HG03354 (cell line): ENCODE measurements at regions not wholly inside any gene's neighbourhood (a gene's known extent, or its start where the extent isn't known, plus 50 kb on each side); places are given as distances from the start of the nearest gene placed in this dataset.
"Not testable (repeated sequence)": the region's sequence is repeated elsewhere in the genome, so short reads cannot be mapped to it uniquely, and the experiment has no call there.

ENCODE experiments used
- ATAC-seq: cut with Tn5 transposase; IDR thresholded peaks from one replicate; pipeline ENCODE4 v1.9.1; 2021; ENCODE audit warnings: mild to moderate bottlenecking; ENCODE audit not compliant: unreplicated experiment, poor library complexity, severe bottlenecking

DNA sequence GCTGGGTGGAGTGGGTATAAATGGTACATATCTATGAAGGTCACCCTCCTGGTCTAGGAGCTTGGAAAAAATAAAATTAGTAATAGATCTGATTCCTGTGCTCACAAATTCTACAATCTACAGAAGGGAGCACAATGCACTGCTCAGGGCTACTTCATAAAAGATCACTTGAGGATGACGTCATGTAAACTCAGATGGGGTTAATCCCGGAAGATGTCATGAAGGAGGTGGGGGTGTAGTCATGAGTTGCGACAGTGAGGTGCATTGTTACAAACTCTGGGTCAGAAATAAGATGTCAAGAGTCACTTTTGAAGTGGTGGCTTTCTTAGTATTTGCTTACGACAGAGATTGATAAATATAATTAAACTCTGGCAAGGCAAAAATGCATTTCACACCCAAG lies 68.2 kb downstream of the LHX9 start:
- no peak for ATAC-seq

DNA sequence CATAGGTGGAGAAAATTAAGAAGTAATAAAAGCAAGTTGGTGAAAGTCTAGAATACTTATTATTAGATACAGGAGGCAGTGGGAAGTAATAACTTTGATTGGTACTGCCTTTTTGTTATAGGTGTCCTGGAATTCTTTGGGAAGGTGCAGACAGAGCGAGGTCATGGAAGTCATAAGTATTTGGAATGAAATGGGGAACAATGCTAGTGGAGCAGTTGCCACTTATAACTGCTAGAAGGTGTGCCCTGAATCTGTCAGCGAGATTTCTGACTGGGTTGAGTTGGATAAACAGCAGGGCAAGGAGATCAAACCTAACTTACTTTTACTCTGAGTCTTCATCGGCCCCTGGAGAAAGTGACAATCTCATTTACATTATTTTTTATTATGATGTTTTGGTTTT lies 69.6 kb downstream of the LHX9 start:
- no peak for ATAC-seq

DNA sequence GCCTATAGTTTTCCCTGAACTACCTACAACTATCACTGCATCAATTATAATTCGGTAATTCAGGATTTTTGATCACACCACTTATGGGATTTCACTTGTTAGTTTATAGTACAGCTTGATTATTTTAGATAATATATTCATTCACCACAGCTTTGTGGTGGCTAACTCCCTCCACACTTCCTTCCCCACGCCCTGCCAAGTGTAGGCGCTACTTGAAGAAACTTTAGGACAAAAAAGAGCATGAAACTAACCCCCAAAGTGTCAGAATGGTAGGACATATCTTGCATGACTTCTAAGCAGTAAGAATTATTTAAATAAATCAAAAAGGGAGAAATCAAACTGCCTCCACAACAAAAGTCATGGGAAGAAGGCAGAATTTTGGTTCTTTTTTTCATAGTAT lies 70.1 kb downstream of the LHX9 start:
- ATAC-seq = no peak

DNA sequence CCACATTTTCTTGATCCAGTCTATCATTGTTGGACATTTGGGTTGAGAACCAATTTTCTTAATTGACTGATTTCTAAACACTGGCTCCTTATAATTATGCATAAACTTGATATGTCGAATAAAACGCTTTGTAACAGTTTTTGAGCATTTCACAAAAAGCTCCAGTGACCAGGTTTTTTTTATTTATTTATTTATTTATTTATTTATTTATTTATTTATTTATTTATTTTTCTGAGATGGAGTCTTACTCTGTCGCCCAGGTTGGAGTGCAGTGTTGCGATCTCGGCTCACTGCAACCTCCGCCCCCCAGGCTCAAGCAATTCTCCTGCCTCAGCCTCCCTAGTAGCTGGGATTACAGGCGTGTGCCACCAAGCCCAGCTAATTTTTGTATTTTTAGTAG lies 71.4 kb downstream of the LHX9 start:
- ATAC-seq = not testable (repeated sequence)

DNA sequence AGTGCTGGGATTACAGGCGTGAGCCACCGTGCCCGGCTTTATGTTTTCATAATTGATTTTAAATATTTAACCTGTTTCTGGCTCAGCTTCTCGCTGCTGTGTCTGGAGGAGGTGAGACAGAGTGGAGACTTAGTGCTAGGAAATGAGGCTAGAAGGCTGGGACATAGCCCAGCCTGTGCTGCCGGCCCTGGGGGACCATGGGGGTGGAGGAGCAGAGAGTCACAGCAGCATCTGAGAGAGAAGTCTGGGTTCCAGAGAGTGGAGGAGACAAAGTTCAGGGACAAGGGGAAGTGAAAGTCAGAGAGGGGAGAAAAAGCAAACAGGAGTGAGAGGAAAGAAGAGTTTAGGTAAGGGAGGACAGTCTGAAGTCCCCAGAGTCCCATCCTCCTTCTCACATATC lies 71.9 kb downstream of the LHX9 start:
- no peak for ATAC-seq

DNA sequence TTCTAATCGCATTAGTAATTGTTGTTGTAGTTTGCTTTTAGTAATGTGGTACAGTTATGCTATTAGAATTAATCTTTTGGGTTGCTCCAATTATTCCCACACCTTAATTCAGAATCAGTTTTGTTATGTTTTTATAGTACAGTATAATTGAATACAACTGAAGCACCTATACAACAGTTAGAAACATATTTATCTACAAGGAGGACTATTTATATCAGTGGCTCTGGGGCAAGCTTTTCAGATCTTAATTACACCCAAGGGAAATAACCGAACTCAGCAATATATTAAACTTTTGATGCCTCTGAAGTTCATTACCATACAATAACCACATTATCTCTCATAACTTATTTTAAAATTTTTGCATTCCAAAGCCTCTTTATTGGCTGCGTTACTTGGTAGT lies 74.4 kb downstream of the LHX9 start:
- no peak for ATAC-seq

DNA sequence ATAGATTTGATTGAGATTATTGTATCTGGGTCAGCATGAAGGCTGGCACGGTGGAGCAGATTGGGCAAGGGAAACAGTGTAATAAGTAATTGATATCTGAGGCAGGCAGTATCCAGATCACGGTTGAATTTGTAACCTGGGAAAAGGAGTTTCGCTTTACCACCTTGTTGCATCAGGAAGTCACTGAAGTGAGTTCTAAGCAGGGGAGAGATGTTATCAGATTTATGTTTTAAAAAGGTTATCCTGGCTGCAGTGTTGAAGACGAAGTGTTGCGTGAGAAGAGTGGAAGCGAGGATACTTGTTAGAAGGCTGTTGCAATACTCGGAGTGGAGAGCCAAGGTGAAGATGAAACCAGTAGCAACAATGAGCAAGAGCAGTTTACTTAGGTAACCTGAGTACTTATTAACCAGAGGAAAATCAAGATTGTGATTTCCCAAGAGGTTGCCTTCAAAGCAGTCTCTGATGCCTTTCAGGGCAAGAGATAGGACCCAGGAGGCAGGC lies 77.8 kb downstream of the LHX9 start:
- no peak for ATAC-seq

DNA sequence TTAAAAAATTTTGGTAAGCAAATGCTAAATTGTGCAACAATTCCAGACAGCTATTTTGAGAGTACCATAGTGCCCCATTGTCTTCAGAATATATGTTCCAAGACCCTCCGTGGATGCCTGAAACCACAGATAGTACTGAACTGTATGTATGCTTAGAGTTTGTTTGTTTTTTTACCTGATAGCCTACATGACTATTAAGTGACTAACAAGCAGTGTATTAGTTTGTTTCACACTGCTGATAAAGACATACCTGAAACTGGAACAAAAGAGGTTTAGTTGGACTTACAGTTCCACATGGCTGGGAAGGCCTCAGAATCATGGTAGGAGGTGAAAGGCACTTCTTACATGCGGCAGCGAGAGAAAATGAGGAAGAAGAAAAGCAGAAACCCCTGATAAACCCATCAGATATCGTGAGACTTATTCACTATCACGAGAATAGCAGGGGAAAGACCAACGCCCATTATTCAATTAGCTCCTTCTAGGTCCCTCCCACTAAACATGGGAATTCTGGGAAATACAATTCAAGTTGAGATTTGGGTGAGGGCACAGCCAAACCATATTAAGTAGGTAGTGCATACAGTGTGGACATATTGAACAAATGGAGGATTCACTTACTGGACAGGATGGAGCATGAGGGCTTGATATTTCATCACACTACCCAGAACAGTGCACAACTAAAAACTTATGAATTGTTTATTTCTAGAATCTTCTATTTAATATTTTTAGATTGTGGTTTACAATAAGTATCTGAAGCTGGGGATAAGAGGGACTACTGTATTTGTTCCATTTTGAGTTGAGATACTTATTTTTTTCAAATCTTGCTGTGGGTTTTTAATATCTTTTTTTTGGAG lies 78.5 kb downstream of the LHX9 start:
- ATAC-seq = no peak

DNA sequence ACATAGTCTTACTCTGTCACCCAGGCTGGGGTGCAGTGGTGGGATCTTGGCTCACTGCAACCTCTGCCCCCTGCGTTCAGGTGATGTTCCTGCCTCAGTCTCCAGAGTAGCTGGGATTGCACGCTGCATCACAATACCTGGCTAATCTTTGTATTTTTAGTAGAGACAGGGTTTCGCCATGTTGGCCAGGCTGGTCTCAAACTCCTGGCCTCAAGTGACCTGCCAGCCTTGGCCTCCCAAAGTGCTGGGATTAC lies 79.0 kb downstream of the LHX9 start:
- ATAC-seq = not testable (repeated sequence)

DNA sequence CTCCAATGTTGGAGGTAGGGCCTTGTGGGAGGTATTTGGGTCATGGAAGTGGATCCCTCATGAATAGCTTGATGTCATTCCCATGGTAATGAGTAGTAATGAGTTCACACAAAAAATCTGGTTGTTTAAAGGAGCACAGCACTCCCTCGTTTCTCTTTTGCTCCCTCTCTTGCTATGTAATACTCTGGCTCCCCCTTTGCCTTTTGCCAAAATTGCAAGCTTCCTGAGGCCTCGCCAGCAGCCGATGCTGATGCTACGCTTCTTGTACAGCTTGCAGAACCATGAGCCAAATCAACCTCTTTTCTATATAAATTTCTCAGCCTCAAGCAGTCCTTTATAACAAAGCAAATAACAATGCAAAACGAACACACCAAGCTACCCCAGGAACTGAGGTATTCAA lies 80.9 kb downstream of the LHX9 start:
- ATAC-seq = no peak

DNA sequence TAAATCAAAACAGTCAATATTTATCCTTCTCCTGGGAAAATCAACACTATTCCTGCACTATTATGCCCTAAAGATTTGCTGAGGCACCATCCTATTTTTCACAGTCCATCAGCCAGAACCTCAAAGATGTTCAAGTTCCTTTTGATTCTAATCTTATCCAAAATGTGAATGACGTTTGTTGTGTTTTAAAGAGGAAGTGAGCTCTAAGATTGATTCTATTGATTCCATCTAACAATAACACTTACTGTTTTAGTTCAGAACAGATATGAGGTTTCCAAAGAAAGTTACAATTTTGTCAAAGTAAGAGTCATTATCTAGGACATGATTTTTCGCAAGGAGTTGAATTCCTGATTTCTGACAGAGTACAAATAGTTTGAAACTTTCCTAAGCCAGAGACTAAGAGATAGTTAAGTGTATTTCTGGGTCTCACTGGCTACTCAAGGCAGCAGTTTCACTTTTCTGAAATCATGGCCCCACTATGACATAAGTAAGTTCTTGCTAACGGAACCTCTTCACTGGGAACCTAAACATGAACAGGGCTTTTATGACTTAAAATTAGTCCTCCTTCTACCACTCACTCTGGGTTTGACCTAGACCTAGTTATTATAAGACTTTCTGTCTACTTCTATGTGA lies 84.7 kb downstream of the LHX9 start:
- ATAC-seq = no peak

DNA sequence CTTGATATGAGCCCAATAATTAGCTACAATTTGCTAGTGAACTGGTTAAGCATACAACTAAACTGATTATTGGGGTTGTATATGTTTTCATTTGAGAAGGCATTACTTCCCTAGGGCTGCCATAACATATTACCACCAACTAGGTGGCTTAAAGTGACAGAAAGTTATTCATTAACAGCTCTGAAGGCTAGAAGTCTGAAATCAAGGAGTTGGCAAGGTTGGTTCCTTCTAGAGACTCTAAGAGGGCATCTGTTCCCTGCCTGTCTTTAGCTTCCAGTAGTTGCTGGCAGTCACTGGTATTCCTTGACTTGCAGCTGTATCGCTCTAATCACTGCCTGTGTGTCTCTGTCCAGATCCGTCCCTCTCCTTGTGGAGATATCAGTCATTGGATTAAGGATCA lies 86.3 kb downstream of the LHX9 start:
- ATAC-seq = no peak

DNA sequence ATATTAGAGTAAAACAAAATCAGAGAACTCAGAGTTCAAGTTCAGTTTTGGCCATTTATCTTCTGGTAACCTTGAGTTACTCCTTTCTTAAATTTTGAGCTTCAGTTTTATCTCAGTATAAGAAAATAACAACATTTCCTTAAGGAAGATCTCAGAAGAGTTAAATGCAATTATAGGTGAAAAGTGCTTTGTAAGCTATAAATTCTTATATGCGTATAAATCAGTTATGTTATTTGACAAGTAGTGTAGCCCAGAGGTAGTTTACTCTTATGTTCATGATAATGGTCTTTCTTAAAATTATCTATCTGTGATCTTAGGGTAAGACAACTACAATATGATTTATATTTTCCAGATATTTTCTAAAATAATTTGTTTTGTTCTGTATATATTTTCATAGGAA lies 89.8 kb downstream of the LHX9 start:
- ATAC-seq = no peak

DNA sequence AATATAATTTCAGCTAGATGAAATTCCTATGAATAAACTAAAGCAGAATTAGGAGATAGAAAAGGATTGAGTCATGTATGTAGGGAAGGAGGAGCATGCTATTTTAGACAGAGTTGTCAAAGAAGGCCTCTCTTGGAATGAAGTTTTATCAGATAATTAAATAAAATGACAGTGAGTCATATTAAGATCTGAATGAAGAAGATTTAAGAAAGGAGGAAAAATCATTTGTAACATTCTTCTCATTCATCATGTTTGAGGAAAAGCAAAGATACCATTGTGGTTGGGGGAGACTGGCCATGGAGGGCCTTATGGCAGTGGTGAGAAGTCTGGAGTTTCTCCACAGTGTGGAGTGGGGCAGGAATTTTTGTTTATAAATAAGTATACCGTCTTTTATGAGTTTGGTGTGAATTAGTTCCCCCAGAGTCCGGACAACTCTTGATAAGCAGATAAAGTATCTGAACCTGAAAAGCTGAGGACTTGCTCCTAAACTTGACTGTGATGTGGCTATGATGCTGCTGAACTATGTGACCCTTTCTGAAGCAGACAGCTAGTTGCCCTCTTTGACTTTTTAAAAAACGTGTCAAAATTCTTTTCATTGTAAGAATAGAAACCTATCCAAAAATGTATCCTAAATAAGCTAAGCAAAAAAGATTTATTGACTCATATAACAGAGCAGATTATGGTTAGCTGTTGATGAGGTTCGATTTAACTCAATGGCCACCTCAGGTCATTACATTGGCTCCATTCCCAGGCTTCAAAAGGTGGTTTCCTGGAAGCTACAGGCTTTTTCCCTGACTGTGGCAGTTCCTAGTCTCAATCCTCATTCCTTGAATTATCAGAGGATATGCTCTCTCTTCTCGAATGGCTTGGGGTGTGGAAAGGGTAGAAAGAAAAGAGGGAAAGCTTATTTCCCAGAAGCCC lies 90.8 kb downstream of the LHX9 start:
- ATAC-seq = no peak

DNA sequence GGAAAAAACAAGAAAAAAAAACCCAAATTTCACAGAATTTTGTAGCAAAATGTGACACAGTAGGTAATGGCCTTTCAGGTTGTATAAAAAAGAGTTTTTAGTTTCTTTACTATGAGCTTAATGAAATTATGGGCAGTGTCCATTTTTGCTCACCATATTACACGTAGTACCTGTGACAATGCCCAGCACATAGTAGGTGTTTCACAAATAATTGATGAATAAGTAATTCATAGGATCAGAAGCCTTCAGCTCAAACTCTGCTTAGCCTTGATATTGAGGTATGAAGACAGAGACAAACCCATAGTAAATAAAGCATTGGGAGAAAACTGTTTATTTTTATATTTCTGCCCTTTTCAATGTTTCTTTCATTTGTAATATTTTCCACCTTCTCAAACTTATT lies 97.2 kb downstream of the LHX9 start:
- ATAC-seq = no peak

DNA sequence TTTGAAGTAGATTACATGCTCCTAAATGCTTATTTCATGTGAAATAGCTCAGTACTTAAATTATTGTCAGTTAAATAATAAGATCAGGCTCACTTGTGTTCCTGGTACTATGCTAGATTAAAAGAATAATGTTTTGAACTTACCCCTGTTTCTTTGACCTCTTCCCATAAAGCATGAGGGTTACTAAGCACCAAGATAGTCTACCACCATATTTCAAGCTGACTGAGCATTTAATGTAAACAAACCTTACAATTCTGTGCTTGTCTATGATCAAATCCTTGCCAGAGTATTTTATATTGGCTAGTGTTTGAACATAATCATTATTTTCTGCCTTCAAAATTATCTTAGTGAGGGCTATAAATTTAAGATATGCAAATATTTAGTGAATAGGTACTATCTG lies 98.1 kb downstream of the LHX9 start:
- ATAC-seq = no peak

DNA sequence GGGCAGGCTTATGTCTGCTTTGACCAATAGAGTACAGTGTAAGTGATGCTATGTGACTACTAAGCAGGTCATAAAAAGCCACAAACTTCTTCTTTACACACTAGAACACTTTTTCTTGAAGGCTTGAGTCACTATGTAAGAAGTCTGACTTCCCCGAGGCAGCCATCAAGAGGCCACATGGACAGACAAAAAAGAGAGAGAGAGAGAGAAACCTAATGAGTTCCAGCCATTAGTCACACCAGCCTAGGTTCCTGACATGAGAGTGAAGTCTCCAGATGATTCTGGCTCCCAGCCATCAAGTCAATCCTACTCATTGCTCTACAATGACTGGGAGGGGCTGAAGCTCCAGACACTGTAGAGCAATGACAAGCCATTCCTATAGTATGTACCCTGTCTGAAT lies 101.4 kb downstream of the LHX9 start:
- no peak for ATAC-seq

DNA sequence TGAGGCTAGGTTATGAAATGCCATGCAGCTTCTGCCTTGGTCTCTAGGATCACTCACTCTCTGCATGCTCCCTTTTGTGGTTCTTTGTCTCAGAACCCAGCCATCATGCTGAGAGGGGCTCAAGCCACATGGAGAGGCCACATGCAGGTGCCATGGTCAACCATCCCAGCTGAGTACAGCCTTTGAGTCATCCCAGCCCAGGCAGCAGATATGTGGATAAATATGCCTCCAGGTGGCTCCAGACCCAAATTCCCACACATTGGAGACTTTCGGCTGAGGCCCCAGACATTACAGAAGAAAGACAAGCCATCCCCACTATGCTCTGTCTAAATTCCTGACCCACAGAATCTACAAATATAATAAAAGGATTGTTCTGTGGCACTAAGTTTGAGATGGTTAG lies 102.0 kb downstream of the LHX9 start:
- no peak for ATAC-seq

DNA sequence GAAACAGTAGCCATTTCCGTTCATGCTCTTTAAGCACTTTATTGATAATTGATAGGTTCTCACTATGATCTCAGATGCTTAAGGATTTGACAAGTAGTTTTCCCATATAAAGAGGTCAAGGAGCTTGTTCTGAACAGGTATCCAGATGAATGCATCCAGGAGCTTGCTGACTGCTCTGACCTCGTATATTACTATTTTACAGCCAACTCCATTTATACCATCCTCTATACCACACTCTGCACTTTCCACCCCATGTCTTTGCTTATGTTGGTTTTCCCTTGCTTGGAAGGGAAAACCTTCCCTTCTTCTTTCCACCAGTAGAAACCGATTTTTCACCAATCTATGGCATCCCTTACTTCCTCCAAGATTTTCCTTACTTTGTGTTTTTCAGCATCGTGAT lies 107.2 kb downstream of the LHX9 start:
- ATAC-seq = no peak

DNA sequence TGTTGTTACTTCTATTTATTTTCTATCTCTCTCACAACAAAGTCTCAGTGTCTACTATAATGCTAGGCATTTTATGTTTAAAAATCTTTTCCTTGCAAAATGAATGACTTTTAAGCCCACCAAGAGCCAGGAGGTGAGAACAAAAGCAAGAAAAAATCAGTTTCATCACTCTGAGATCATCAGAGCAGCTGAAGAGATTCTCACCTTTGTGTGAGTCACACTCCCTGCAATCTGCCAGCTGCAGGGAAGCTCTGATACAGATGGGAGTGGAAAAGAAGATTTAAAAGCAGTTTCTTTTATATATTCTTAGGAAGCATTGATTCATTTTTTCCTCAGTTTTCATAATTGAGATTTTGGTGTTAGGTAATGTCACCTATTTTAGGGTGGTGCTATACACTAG lies 107.6 kb downstream of the LHX9 start:
- no peak for ATAC-seq

DNA sequence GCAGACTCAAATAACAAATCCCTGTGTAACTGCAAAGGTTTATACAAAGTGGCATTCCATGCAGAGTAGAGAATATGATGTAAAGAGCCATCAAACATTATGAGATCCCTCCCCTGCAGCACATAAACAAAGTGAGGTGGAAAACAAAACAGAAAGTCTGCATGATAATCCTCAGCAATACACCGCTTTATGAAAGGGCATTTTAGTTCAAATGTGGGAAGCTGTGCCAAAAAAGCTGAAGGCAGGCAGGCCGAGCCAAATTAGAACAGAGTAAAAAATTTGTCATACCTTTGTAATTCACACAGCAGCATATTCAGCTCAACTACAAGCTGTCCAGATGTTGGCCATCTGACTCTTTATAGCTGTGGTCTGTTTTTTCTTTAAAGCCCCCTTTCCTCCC lies 113.5 kb downstream of the LHX9 start:
- no peak for ATAC-seq
